HepG2 (cell line): ENCODE measurements at regions not wholly inside any gene's neighbourhood (a gene's known extent, or its start where the extent isn't known, plus 50 kb on each side); places are given as distances from the start of the nearest gene placed in this dataset.
A peak's percentile ranks its signal among the peaks of the same experiment; 100 is the strongest.

Source experiments
- ATAC-seq: fragments of 200-7000 bp; cut with Tn5 transposase; 3 replicates; pipeline ENCODE4 v1.9.1; 2020; ENCODE audit warnings: mild to moderate bottlenecking, moderate library complexity
- BruUV-seq: library from RNA; stranded (reverse); fragments of 400-500 nt; replicated peaks from 2 replicates; lab custom pipeline; 2021; lab: Mats Ljungman, UMichigan
- CTCF ChIA-PET: fragments of 300-600 bp; formaldehyde crosslinking; extraction: SDS; loops from one replicate; lab custom pipeline; 2021; ENCODE audit warnings: low total read pairs, inconsistent platforms, low intra/inter-chr PET ratio; lab: Yijun Ruan, JAX
- POLR2A ChIA-PET: fragments of 350-600 bp; sonication (Branson Sonifier 250); formaldehyde crosslinking; loops from one replicate; lab custom pipeline; 2020; ENCODE audit warnings: antibody characterized with exemption, inconsistent platforms; lab: Yijun Ruan, JAX
- DNase-seq: peaks from one replicate; pipeline ENCODE4 v3.0.0-alpha.2; 2015; ENCODE audit warnings: low spot score
- FAIRE-seq: peaks from 3 replicates; lab custom pipeline; 2011; peaks lifted over from hg19 to GRCh38; lab: Jason Lieb, UNC
- H2AFZ ChIP-seq: one replicate; pipeline ENCODE4 v1.6.1; 2011; ENCODE audit warnings: low read length, inconsistent platforms
- H3K27ac ChIP-seq: fragments of 300-600 bp; 3 replicates; pipeline ENCODE4 v1.8.0; 2011; ENCODE audit warnings: mixed run types, mild to moderate bottlenecking, mixed read lengths, low read length, inconsistent platforms; ENCODE audit not compliant: insufficient read depth; ENCODE audit errors: extremely low read length
- H3K27me3 ChIP-seq, 2 experiments: fragments of 200-600 bp in 1 of 2; 2 replicates in 1 of 2; 3 replicates in 1 of 2; pipeline versions ENCODE4 v1.6.0 to v1.8.0; 2011; ENCODE audit warnings: low read length in 2 of 2, mild to moderate bottlenecking in 2 of 2, moderate library complexity in 2 of 2, inconsistent platforms in 1 of 2; ENCODE audit not compliant: insufficient read depth in 2 of 2, control insufficient read depth in 1 of 2
- H3K36me3 ChIP-seq, 2 experiments: fragments of 200-600 bp in 1 of 2; replicated peaks in 1 of 2; 2 replicates in 1 of 2; 3 replicates in 1 of 2; pipeline versions ENCODE4 v1.5.1 to v1.8.0; 2011; ENCODE audit warnings: low read length in 2 of 2, inconsistent platforms in 1 of 2; ENCODE audit not compliant: insufficient read depth in 2 of 2, control insufficient read depth in 1 of 2
- H3K4me1 ChIP-seq: 2 replicates; pipeline ENCODE4 v1.5.1; 2012; ENCODE audit warnings: low read length, inconsistent platforms; ENCODE audit not compliant: insufficient read depth
- H3K4me2 ChIP-seq: 2 replicates; pipeline ENCODE4 v1.6.0; 2011; ENCODE audit warnings: low read depth, low read length, inconsistent platforms
- H3K4me3 ChIP-seq, 3 experiments: fragments of 200-600 bp in 1 of 3; sonication (generic), shearing (Covaris generic) in 1 of 3; replicated peaks in 1 of 3; 2 replicates each; pipeline ENCODE4 v1.5.1; 2011 to 2016; ENCODE audit warnings: low read length in 3 of 3, inconsistent platforms in 2 of 3, low read depth in 2 of 3, mild to moderate bottlenecking in 2 of 3, control low read depth in 1 of 3, mixed read lengths in 1 of 3; ENCODE audit not compliant: insufficient read depth in 1 of 3
- H3K79me2 ChIP-seq: one replicate; pipeline ENCODE4 v1.6.1; 2011; ENCODE audit warnings: low read length, inconsistent platforms; ENCODE audit not compliant: insufficient read depth
- H3K9ac ChIP-seq: 2 replicates; pipeline ENCODE4 v1.6.0; 2011; ENCODE audit warnings: mild to moderate bottlenecking, low read depth, low read length, inconsistent platforms; ENCODE audit not compliant: insufficient read depth
- H3K9me3 ChIP-seq: 2 replicates; pipeline ENCODE4 v1.5.1; 2012; ENCODE audit warnings: mild to moderate bottlenecking, low read length
- H4K20me1 ChIP-seq: 2 replicates; pipeline ENCODE4 v1.6.0; 2011; ENCODE audit warnings: inconsistent platforms, mild to moderate bottlenecking, low read length, moderate library complexity; ENCODE audit not compliant: insufficient read depth
- ATF2 ChIP-seq: sonication (generic); formaldehyde crosslinking; IDR thresholded peaks from 2 replicates; pipeline ENCODE4 v1.4.0; 2020; ENCODE audit warnings: missing genetic modification reagents
- KAT2B ChIP-seq: fragments of 150-350 bp; IDR thresholded peaks from 2 replicates; pipeline ENCODE4 v1.6.1; 2014; ENCODE audit warnings: low read depth, low read length, borderline replicate concordance
- THAP8 ChIP-seq: sonication (generic); formaldehyde crosslinking; IDR thresholded peaks from 2 replicates; pipeline ENCODE4 v1.5.1; 2020; ENCODE audit warnings: missing genetic modification reagents, mild to moderate bottlenecking, borderline replicate concordance
- U2AF1 ChIP-seq: fragments of 200-400 bp; formaldehyde crosslinking; optimal IDR thresholded peaks from 2 replicates; pipeline ENCODE3; 2017; ENCODE audit warnings: mild to moderate bottlenecking, low read depth, low read length
- ZNF503 ChIP-seq: sonication (generic); formaldehyde crosslinking; IDR thresholded peaks from 2 replicates; pipeline ENCODE4 v1.4.0; 2020; ENCODE audit warnings: missing genetic modification reagents
- ZNF687 ChIP-seq: sonication (generic); formaldehyde crosslinking; IDR thresholded peaks from 2 replicates; pipeline ENCODE4 v1.5.1; 2020; ENCODE audit warnings: mild to moderate bottlenecking, missing genetic modification reagents, moderate library complexity
- ZSCAN21 ChIP-seq: sonication (generic); formaldehyde crosslinking; IDR thresholded peaks from 2 replicates; pipeline ENCODE4 v1.8.0; 2022; ENCODE audit warnings: mild to moderate bottlenecking, missing genetic modification reagents, moderate library complexity, borderline replicate concordance
- WGBS: methylation state at CpG from one replicate; pipeline ENCODE4 v1.1.6; 2017; ENCODE audit warnings: low lambda C conversion rate; 5-methylcytosine and 5-hydroxymethylcytosine counted together
- in situ Hi-C: cut with HindIII; loops from 2 replicates; pipeline ENCODE4 v1.10.0; 2017; ENCODE audit warnings: low pct_unique_long_range_greater_than_20kb; ENCODE audit not compliant: extremely low pct_ligation_motif_present
- intact Hi-C: fragments of 100-400 bp; cut with micrococcal nuclease; formaldehyde crosslinking; loops from one replicate; pipeline ENCODE4 v1.10.0; 2022; ENCODE audit not compliant: unreplicated experiment

- TF ChIP-seq ZNF503 (CRISPR knock-in tag), result no peak
- no peak for TF ChIP-seq ATF2 (CRISPR knock-in tag)
- no peak for TF ChIP-seq ZSCAN21 (CRISPR knock-in tag)
- no peak for TF ChIP-seq KAT2B
- TF ChIP-seq U2AF1, result no peak
Measured at GRCh38 chr14:100670017-100670752, 56.5 kb upstream of the DLK1 start (continued).

- 32% methylated on average over 7 of the region's 7 CpGs for WGBS
- in situ Hi-C loops, result no loop called here
Measured at GRCh38 chr14:100670753-100671049, 56.0 kb upstream of the DLK1 start.

More at GRCh38 chr14:100670753-100671049, 56.0 kb upstream of the DLK1 start:
- no peaks in the 10 kb centered on the region for H3K9me3 ChIP-seq
- CTCF ChIA-PET, result no interaction called here
- H3K27ac ChIP-seq, result no peak overlapping the region
- peaks cover 100% of the 10 kb centered on the region for H3K4me1 ChIP-seq
- no peak overlapping the region for H3K9ac ChIP-seq
- DNase-seq, result no peak
- no peaks in the 10 kb centered on the region for H4K20me1 ChIP-seq
- intact Hi-C loops, result no loop called here
- no peaks in the 10 kb centered on the region for H3K79me2 ChIP-seq
- POLR2A ChIA-PET, result interaction anchor here (0.6 to 0.9 kb wide), 3 partner anchors 146 to 1037 kb away, joined by 3 read pairs; no protein-coding TSS in a partner anchor
- H3K4me2 ChIP-seq, result peak overlapping the region; percentile 68
- no peaks in the 10 kb centered on the region for H3K36me3 ChIP-seq
- TF ChIP-seq THAP8 (CRISPR knock-in tag) (no peak), ZNF687 (CRISPR knock-in tag) (peak; percentile 69; the same call in 1 of the 2 replicates)
- TF ChIP-seq, all 625 proteins: peak for 1
- no peak overlapping the region for H2AFZ ChIP-seq
- no peaks in the 10 kb centered on the region for H3K27me3 ChIP-seq
- BruUV-seq, result no TSS peak
- peak overlapping the region; percentile 27 to 50 (median 31); a peak in 3 of 6 replicates for H3K4me3 ChIP-seq
- FAIRE-seq, result no peak
- ATAC-seq, result no peak
